Fibroblast of lung (primary cell): ENCODE measurements at regions not wholly inside any gene's neighbourhood (a gene's known extent, or its start where the extent isn't known, plus 50 kb on each side); places are given as distances from the start of the nearest gene placed in this dataset.

Experiments
- EZH2 ChIP-seq: IDR thresholded peaks from 2 replicates; pipeline ENCODE4 v1.5.1; 2012; ENCODE audit warnings: low read length, control low read depth, mild to moderate bottlenecking; ENCODE audit errors: missing control alignments
- TF ChIP-seq, protein P1 (sequence below), 2 donors: IDR thresholded peaks in 1 of 2; conservative IDR thresholded peaks in 1 of 2; 1 replicate in 1 of 2; 2 replicates in 1 of 2; pipeline ENCODE4 v1.5.1; 2011 to 2012; ENCODE audit warnings: low read length in 2 of 2, control low read depth in 1 of 2, inconsistent platforms in 1 of 2, low read depth in 1 of 2, mild to moderate bottlenecking in 1 of 2

GRCh38 chr4:84417997-84418709 is 80.9 kb downstream of the NKX6-1 start:
- TF ChIP-seq, protein P1, sequence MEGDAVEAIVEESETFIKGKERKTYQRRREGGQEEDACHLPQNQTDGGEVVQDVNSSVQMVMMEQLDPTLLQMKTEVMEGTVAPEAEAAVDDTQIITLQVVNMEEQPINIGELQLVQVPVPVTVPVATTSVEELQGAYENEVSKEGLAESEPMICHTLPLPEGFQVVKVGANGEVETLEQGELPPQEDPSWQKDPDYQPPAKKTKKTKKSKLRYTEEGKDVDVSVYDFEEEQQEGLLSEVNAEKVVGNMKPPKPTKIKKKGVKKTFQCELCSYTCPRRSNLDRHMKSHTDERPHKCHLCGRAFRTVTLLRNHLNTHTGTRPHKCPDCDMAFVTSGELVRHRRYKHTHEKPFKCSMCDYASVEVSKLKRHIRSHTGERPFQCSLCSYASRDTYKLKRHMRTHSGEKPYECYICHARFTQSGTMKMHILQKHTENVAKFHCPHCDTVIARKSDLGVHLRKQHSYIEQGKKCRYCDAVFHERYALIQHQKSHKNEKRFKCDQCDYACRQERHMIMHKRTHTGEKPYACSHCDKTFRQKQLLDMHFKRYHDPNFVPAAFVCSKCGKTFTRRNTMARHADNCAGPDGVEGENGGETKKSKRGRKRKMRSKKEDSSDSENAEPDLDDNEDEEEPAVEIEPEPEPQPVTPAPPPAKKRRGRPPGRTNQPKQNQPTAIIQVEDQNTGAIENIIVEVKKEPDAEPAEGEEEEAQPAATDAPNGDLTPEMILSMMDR (conservative IDR thresholded peaks at IDR 0.05 in 1 of 2, IDR thresholded peaks at IDR 0.05 in 1 of 2; ENCODE audit: low read depth in 1 of 2, low read length in 2 of 2): no peak
- no peak for TF ChIP-seq EZH2
